ENCODE measurements at regions not wholly inside any gene's neighbourhood (a gene's known extent, or its start where the extent isn't known, plus 50 kb on each side); places are given as distances from the start of the nearest gene placed in this dataset.

- no peak for DNase-seq
Measured at GRCh38 chr14:35456261-35456660, 51.7 kb upstream of the NFKBIA start.

GRCh38 chr14:35458442-35458841 lies 53.9 kb upstream of the NFKBIA start:
- no peak for DNase-seq

GRCh38 chr14:35459776-35460175 lies 55.2 kb upstream of the NFKBIA start:
- no peak for DNase-seq

- DNase-seq = peak in 1 of 2 experiments; percentile 2
Measured at GRCh38 chr14:35470755-35471154, 63.2 kb upstream of the INSM2 start.

GRCh38 chr14:35471803-35472202 lies 62.2 kb upstream of the INSM2 start:
- peak; percentile 56 to 89 for DNase-seq

GRCh38 chr14:35474323-35474722 lies 59.6 kb upstream of the INSM2 start:
- no peak for DNase-seq

GRCh38 chr14:35480119-35480769 lies 53.7 kb upstream of the INSM2 start:
- no peak for DNase-seq

GRCh38 chr14:35482994-35483515 lies 50.9 kb upstream of the INSM2 start:
- DNase-seq = no peak

Measured in NCI-H1930 (cell line).